ENCODE measurements at regions not wholly inside any gene's neighbourhood (a gene's known extent, or its start where the extent isn't known, plus 50 kb on each side); places are given as distances from the start of the nearest gene placed in this dataset.
"Not testable (repeated sequence)": the region's sequence is repeated elsewhere in the genome, so short reads cannot be mapped to it uniquely, and the experiment has no call there.

DNA sequence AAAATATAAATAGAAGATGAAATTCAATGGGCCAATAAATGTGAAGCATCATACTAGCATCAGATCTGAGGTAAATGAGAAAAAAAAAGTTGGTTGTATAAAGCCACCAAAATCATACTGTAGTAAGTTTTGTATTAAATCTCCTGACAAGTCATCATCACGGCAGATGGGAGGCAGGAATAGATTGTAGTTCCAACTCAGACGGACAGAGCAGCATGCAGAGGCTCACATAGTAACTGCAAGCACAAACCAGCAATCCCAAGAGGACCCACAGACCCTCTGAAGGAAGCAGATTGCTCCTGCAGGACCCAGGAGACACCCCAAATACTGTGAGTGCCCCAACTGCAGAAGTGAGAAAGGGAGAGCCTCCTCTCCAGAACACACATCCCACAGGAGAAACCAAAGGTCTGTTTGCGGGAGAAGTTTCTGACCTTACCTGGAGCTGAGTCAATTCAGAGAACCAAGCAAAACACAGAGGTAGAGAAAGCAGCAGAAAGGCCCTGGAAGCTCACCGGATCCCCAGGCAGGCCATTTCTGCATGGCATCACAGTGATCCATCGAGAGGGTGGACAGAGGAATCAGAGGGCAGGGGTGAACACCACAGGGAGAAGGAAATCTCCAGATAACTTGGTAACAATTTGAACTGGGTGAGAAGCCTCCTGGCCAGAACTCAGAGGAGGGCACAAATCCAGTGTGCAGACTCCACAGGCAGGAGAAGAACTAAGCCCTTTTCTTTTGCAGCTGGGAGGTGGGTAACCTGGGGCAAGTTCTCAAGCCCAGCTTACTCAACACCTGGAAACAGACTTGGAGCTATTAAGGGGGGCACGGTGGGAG lies 141.6 kb upstream of the ARHGEF26 start:
- TF ChIP-seq, protein P1, sequence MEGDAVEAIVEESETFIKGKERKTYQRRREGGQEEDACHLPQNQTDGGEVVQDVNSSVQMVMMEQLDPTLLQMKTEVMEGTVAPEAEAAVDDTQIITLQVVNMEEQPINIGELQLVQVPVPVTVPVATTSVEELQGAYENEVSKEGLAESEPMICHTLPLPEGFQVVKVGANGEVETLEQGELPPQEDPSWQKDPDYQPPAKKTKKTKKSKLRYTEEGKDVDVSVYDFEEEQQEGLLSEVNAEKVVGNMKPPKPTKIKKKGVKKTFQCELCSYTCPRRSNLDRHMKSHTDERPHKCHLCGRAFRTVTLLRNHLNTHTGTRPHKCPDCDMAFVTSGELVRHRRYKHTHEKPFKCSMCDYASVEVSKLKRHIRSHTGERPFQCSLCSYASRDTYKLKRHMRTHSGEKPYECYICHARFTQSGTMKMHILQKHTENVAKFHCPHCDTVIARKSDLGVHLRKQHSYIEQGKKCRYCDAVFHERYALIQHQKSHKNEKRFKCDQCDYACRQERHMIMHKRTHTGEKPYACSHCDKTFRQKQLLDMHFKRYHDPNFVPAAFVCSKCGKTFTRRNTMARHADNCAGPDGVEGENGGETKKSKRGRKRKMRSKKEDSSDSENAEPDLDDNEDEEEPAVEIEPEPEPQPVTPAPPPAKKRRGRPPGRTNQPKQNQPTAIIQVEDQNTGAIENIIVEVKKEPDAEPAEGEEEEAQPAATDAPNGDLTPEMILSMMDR (IDR thresholded peaks at IDR 0.05; ENCODE audit: low read depth, low read length, missing control alignments): no peak
- no peak overlapping the region for H3K4me3 ChIP-seq (ENCODE audit: low read depth, low read length)
- no peak for DNase-seq (ENCODE audit: low read depth)
- in situ Hi-C loops (cut with HindIII; ENCODE audit: low sequenced_read_pairs): no loop called here

DNA sequence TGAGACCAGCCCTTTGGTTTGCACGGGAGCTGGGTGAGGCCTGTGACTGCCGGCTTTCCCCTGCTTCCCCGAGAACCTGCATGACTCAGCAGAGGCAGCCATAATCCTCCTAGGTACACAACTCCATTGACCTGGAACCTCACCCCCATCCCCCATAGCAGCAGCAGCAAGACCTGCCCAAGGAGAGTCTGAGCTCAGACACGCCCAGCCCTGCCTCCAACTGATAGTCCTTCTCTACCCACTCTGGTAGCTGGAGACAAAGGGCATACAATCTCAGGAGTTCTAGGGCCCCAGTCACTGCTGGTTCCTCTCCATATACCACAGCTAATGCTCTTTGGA lies 141.0 kb upstream of the ARHGEF26 start:
- TF ChIP-seq, protein P1 (IDR thresholded peaks at IDR 0.05; ENCODE audit: low read depth, low read length, missing control alignments): no peak
- in situ Hi-C loops (cut with HindIII; ENCODE audit: low sequenced_read_pairs): no loop called here
- DNase-seq (ENCODE audit: low read depth): no peak
- H3K4me3 ChIP-seq (ENCODE audit: low read depth, low read length): no peak overlapping the region

DNA sequence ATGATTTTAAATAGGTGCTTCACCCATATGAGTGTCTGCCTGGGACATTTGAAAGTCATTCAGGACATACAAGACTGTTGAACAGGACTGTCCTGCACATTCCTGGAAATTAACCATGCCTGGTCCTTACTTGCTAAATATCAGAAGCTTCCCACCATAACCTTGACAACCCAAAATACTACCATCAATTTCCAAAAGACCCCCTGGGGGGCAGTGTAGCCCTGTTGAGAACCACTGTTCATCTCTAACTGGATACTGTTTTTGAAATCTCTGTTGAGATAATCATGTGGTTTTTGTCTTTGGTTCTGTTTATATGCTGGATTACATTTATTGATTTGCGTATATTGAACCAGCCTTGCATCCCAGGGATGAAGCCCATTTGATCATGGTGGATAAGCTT lies 123.8 kb upstream of the ARHGEF26 start:
- H3K4me3 ChIP-seq (ENCODE audit: low read depth, low read length); in situ Hi-C loops (cut with HindIII; ENCODE audit: low sequenced_read_pairs); DNase-seq (ENCODE audit: low read depth): not testable (repeated sequence)

DNA sequence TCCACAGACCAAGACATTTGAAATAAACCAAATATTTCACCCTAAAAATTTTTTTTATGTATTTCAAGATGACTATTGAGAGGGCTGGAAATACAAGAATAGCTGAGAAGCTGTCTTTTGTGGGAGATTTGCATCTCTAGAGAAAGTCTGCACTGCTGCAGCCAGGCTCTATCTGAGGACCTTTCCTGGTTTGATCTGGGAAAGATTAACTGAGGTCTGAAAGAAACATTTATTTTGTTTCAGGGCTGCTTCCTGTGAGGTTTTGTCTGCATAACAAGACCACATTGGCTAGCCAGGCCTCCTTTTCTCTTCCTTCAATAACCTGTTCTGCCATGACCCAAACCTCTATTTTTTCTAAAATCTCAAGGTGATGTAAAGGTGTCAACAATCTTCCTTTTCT lies 117.5 kb upstream of the ARHGEF26 start:
- in situ Hi-C loops (cut with HindIII; ENCODE audit: low sequenced_read_pairs): no loop called here
- no peak for DNase-seq (ENCODE audit: low read depth)
- H3K4me3 ChIP-seq (ENCODE audit: low read depth, low read length): no peak overlapping the region
- TF ChIP-seq, protein P1 (IDR thresholded peaks at IDR 0.05; ENCODE audit: low read depth, low read length, missing control alignments): no peak

DNA sequence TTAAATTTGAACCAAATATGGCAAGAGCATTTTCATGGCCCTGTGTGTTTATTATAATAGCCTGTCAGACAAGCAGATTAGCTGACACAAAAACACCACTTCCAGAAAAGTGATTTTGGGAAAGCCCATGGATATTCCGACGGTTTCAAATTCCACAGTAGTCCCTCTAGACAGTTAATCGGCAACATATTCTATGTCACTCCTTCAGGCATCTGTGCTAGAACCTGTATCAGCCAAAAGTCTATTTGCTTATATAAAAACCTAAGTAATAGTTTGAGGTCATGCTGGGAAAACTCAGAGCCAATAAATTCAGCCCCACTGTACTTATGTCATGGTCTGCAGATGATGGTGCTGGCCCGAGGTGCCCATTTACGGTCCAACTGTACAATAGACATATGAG lies 110.2 kb upstream of the ARHGEF26 start:
- H3K4me3 ChIP-seq (ENCODE audit: low read depth, low read length): no peak overlapping the region
- TF ChIP-seq, protein P1 (IDR thresholded peaks at IDR 0.05; ENCODE audit: low read depth, low read length, missing control alignments): no peak
- in situ Hi-C loops (cut with HindIII; ENCODE audit: low sequenced_read_pairs): no loop called here
- no peak for DNase-seq (ENCODE audit: low read depth)

DNA sequence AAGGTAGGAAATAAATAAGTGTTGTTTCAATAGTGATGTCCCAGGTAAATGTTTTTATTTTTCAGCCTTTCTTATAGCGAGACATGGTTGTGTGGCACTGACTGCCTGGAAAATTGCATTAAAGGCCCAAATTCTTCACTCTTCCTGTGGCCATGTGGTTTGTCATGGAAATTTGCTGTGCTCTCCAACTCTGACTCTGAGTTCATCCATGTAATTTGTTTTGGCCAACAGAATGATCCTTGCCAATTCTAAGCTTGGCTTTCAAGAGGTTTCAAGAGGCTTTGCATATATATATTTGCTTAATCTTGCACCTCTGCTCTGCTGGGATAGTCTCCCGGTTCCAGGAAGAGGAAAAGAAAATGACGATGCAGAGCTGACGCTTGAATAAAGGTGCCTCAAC lies 107.5 kb upstream of the ARHGEF26 start:
- DNase-seq (ENCODE audit: low read depth): peak; percentile 33
- TF ChIP-seq, protein P1 (IDR thresholded peaks at IDR 0.05; ENCODE audit: low read depth, low read length, missing control alignments): no peak
- in situ Hi-C loops (cut with HindIII; ENCODE audit: low sequenced_read_pairs): no loop called here
- H3K4me3 ChIP-seq (ENCODE audit: low read depth, low read length): no peak overlapping the region

DNA sequence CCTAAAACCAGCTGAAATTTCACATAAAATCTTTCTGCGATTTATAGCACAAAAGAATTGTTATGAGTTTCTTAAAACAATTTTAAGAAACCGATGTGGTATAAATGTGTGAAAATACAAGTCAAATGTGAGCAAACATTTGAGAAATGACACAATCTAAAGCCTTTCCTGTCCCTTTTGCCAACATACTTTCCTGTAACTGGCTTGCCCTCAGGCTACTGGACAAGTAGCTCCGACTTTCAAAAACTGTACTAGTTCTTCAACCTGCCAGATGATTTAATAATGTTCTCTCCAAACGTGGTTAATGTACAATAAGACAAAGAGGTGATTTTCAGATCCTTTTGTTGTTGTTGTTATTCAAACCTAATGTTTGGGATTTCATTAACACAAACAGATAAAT lies 105.9 kb upstream of the ARHGEF26 start:
- DNase-seq (ENCODE audit: low read depth): no peak
- in situ Hi-C loops (cut with HindIII; ENCODE audit: low sequenced_read_pairs): no loop called here
- TF ChIP-seq, protein P1 (IDR thresholded peaks at IDR 0.05; ENCODE audit: low read depth, low read length, missing control alignments): no peak
- H3K4me3 ChIP-seq (ENCODE audit: low read depth, low read length): no peak overlapping the region

All from astrocyte of the cerebellum (primary cell).